ENCODE measurements at regions not wholly inside any gene's neighbourhood (a gene's known extent, or its start where the extent isn't known, plus 50 kb on each side); places are given as distances from the start of the nearest gene placed in this dataset.
A peak's percentile ranks its signal among the peaks of the same experiment; 100 is the strongest.

- CTCF ChIA-PET = interaction anchor here (0.9 to 3.3 kb wide), 4 partner anchors 11 to 102 kb away, joined by 3 to 21 read pairs (median 4); no protein-coding TSS in a partner anchor
- H3K9ac ChIP-seq (replicated peaks; ENCODE audit: extremely low read depth, insufficient read depth, low read length) = no peak overlapping the region
- peaks cover 43% of the 10 kb centered on the region for H3K4me1 ChIP-seq (ENCODE audit: control insufficient read depth, extremely low read depth, insufficient read depth, low read length)
- no peaks in the 10 kb centered on the region for H4K20me1 ChIP-seq (replicated peaks; ENCODE audit: control insufficient read depth, extremely low read depth, insufficient read depth, low read length)
- H3K27me3 ChIP-seq (ENCODE audit: control insufficient read depth in 2 of 2, insufficient read depth in 2 of 2, low read length in 2 of 2) = no peaks in the 10 kb centered on the region
- H3K27ac ChIP-seq (ENCODE audit: insufficient read depth, low read depth, low read length) = peak overlapping the region; percentile 100
- H3K79me2 ChIP-seq (ENCODE audit: control insufficient read depth, insufficient read depth, low read length) = no peaks in the 10 kb centered on the region
- FAIRE-seq = no peak
- H3K36me3 ChIP-seq (ENCODE audit: control insufficient read depth in 2 of 2, extremely low read depth in 1 of 2, insufficient read depth in 2 of 2, low read length in 2 of 2) = no peaks in the 10 kb centered on the region
- H3K9me3 ChIP-seq (replicated peaks; ENCODE audit: control insufficient read depth, insufficient read depth, low read length) = no peaks in the 10 kb centered on the region
- no peak overlapping the region for H3K4me2 ChIP-seq (ENCODE audit: insufficient read depth, low read length)
- no peaks in the 10 kb centered on the region for H3K9me1 ChIP-seq (replicated peaks; ENCODE audit: control insufficient read depth, extremely low read depth, insufficient read depth, low read length)
- DNase-seq (ENCODE audit: low read depth, low spot score) = peak; percentile 40
- BruUV-seq (replicated peaks) = no TSS peak
- intact Hi-C loops (cut with micrococcal nuclease) (loop anchor here (10.0 kb wide), 1 partner anchor 391 kb away; no protein-coding TSS in a partner anchor), dilution Hi-C loops (cut with MboI; ENCODE audit: extremely low pct_ligation_motif_present, low sequenced_read_pairs) (no loop called here)
- POLR2A ChIA-PET = no interaction called here
- TF ChIP-seq, protein P1, sequence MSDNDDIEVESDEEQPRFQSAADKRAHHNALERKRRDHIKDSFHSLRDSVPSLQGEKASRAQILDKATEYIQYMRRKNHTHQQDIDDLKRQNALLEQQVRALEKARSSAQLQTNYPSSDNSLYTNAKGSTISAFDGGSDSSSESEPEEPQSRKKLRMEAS (IDR thresholded peaks at IDR 0.05; ENCODE audit: insufficient read depth, insufficient read length) = no peak
- no peak for TF ChIP-seq GATA2 (IDR thresholded peaks at IDR 0.05; ENCODE audit: insufficient read depth, insufficient read length, low read depth, low read length)
- no peak for TF ChIP-seq FOS (IDR thresholded peaks at IDR 0.05; ENCODE audit: borderline replicate concordance, insufficient read depth, low read length)
- TF ChIP-seq, protein P2, sequence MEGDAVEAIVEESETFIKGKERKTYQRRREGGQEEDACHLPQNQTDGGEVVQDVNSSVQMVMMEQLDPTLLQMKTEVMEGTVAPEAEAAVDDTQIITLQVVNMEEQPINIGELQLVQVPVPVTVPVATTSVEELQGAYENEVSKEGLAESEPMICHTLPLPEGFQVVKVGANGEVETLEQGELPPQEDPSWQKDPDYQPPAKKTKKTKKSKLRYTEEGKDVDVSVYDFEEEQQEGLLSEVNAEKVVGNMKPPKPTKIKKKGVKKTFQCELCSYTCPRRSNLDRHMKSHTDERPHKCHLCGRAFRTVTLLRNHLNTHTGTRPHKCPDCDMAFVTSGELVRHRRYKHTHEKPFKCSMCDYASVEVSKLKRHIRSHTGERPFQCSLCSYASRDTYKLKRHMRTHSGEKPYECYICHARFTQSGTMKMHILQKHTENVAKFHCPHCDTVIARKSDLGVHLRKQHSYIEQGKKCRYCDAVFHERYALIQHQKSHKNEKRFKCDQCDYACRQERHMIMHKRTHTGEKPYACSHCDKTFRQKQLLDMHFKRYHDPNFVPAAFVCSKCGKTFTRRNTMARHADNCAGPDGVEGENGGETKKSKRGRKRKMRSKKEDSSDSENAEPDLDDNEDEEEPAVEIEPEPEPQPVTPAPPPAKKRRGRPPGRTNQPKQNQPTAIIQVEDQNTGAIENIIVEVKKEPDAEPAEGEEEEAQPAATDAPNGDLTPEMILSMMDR (IDR thresholded peaks at IDR 0.05; ENCODE audit: extremely low read depth in 1 of 2, insufficient read depth in 1 of 2, low read depth in 1 of 2, low read length in 2 of 2) = no peak
- no peak for TF ChIP-seq POLR2AphosphoS5 (IDR thresholded peaks at IDR 0.05; ENCODE audit: insufficient read depth, low read depth, low read length)
- no peak for TF ChIP-seq POLR2A (IDR thresholded peaks at IDR 0.05; ENCODE audit: low read depth, low read length)
- H3K4me3 ChIP-seq (replicated peaks in 1 of 3; ENCODE audit: insufficient read depth in 1 of 3, low read depth in 1 of 3, low read length in 3 of 3) = no peak overlapping the region
- no peak overlapping the region for H2AFZ ChIP-seq (ENCODE audit: low read depth, low read length)
Measured at GRCh38 chr20:22794200-22794599, 209.8 kb upstream of the FOXA2 start.

Data from endothelial cell of umbilical vein (primary cell).